Islet of Langerhans (tissue), 1 donor: ENCODE measurements at regions not wholly inside any gene's neighbourhood (a gene's known extent, or its start where the extent isn't known, plus 50 kb on each side); places are given as distances from the start of the nearest gene placed in this dataset.

ENCODE experiments used
- FAIRE-seq: peaks from one replicate; lab custom pipeline; 2011; peaks lifted over from hg19 to GRCh38; lab: Jason Lieb, UNC

DNA sequence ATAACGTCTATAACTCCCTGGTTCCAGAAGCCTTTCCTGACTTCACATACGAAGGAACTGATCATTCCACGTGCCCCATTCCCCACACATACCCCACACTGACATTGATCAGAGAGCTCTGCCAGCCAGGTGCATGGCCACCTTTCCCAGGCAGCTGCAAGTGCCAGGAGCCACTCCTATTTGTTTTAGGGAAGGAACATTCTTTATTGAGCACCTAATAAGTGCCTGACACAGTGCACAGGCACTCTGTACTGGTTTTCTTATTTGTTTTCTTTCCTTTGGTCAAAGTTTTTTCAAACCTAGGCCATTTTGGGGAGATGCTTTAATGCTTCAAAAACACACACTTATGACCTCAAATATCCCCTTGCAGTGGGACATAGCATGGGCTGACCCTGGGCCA lies 50.0 kb downstream of the PITPNM2 start:
- no peak for FAIRE-seq

DNA sequence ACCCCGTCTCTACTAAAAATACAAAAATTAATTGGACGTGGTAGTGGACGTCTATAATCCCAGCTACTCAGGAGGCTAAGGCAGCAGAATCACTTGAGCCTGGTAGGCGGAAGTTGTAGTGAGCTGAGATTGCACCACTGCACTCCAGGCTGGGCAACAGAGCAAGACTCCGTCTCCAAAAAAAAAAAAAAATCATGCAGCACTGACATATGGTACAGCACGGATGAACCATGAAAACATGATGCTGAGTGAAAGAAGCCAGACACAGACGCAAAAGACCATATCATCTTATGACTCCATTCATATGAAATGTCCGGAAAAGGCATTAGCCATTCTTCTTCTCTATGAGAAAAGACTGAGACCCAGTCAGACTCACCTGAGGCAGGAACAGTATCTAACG lies 50.4 kb downstream of the PITPNM2 start:
- no peak for FAIRE-seq

DNA sequence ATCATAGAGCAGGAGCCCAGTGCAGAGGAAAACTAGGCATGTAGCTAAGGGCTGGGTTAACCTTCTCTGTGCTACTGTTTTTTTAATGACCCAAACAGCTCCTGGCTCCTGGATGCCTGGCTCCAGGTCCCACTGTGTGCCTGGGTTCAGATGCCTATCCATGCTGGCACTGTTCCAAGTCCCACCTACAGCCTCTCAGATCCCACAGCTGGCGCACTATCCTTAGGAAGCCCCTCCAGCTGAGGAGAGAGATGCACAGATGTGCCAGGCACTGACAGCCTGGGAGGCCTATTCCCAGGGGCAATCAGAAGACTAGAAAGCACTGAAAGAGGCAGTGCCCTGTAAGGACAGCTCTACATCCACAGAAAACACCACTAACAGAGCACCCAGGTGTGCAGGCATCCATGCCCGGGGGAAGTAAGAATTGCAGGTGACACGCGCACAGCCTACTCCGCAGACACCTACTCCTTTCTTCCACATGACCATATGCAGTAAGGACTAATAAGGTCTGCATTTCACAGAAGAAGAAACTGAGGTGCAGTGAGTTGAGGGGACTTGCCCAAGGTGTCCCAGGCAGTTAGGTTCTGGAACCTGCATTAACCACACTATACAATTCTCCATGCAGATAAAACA lies 51.2 kb downstream of the PITPNM2 start:
- no peak for FAIRE-seq

DNA sequence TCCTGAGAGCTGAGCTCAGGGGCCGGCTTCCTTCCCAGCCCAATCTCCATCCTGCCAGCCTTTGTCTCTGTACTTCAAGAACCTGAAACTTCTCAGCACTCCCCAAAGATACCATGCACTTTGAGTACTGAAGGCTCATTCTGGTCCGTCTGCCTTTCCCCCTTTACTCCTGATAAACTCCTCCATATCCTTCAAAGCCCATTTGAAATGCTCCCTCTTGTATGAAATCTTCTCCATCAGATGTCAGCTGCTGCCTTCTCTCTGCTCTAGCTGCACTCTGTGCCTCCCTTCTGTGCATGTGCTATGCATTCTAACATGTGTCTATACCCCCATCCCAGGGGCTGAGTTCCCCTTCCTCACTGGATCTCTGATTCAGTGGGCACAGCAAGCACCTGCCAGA lies 52.1 kb downstream of the PITPNM2 start:
- no peak for FAIRE-seq

DNA sequence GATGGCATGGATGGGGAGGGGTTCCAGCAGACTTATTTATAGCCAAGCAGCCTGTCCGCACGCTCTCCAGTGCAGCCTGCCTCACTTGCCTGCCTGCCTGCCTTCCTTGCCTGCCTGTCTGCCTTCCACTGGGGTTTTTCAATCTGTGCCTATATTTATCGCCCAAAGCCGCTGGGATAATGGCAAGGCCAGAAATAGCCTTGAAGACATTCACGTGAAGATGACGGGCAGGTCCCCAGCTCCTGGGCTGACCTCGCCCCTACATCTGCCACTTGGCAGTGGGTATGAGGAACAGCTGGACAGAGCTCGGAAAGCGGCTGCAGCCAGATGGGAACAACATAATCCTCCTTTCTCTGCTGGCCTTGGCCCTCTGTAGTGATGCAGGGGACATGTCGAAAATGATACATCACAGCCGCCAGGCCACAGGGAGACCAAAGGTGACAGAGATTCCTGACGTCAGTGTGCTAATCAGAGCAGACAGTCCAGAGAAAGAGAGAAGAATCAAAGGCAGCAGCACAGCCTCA lies 53.3 kb downstream of the PITPNM2 start:
- FAIRE-seq = no peak

DNA sequence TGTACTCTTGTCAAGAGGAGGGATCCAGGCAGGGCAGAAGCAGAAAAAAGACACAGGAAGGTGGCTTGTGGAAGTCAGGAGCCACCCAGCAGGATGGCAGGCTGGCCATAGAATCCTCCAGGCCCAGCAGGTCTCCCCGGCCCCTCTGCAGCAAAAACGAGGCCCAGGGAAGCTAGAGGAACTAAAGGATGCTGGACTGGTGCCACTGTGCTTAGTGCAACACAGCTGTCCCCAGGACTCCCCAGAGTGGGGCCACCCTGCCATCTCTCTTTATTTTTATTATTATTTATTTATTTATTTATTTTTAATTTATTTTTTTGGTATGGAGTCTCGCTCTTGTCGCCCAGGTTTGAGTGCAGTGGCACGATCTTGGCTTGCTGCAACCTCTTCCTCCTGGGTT lies 54.1 kb downstream of the PITPNM2 start:
- no peak for FAIRE-seq

DNA sequence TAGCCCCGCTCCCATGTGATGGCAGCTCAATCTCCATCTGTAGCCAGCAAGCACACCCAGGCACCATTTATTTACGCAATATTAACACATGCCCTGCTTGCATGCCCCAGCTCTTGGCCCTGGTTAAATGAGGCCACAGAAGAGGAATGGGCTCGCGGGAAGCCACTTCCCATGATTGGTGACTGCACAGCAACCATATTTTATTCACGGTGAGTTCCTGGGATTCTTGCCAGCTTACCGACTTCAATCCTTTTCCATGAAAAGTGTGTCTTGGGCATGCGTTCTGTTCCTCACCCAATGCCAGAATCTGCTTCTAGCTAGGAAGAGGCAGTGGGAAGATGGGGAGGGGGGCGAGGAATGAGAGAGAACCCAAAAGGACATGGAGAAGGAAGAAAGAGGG lies 54.7 kb downstream of the PITPNM2 start:
- FAIRE-seq = no peak

DNA sequence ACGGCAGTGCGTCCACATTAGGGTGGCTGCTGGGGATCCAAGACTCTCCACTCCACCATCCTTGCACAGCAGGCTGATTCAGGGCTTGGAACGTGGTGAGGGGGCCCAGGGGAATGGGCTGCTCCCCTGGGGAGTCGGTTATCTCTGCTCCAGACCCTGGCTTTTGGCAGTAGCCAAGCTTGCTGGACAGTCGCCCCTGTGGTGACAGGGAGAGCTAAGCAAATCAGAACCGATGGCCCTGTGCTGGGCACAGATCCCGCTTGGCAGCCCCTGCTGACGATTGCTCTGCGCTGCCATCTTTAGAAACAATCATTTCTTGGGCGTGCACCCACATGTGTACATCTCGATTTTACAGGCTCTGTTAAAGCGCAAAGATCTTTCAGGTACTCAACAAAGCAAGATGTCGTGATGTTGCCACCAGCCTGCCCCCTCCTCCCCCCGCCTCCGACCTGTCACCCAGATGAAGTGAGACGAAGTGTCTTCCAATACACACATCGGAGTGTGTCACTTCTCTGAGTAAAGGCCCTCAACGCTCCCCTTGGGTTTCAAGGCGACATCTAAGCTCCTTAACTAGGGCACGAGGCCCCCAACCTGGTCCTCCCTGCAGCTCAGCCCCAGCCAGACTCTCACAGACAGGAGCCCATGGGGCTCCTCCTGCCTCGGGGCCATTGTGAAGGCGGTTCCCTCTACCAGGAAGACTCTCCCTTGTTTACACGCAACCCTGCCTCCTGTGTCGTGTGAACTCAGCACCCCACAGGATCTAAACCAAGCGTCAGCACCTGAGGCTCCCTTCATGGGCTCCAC lies 55.6 kb downstream of the PITPNM2 start:
- no peak for FAIRE-seq

DNA sequence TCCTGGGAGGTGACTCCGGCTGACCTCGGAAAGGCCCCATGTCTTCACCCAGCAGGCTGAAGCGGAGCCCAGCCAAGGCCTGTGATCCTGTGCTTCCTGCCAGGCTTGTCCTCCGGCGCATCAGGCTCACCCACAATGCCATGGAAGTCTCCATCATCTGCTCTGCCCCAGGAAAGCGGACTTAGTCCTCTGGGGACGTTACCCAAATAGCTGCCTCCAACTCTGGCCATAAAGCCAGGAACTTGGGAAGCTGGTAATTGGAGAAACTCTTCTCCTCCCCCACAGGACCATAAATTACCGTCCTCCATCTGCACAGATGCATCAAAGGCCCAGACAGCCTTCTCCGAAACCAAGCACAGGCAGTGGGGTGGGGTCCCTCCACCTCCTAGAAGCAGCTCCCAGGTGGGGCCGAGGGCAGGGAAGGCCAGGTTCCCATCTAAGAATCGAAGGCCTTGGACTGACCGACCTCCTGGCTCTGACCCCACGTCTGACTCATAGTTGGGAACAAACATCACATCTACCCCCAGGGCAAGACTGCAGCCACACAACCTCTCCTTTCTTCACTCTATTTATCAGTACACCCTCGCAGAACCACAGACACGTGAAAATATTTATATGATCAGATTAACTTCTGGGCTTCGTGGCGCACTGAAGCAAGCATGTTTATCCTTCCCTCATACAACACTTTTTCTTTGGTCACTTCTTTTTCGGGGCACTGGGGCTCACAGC lies 56.4 kb downstream of the PITPNM2 start:
- no peak for FAIRE-seq

DNA sequence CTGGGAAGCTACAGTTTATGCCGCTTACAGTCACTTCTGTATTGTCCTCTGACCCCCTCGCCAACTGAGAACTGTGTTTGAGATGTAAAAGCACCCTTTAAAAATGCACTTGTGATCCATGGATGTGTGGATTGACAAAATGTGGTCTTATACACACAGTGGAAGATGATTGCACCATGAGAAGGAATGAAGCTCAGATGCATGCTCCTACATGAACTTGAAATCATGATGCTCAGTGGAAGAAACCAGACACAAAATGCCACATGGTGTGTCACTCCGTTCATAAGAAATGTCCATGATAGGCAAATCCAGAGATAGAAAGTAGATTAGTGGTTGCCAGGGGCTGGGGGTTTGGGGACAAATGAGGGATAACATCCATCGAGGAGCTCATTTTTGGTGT lies 58.0 kb downstream of the PITPNM2 start:
- no peak for FAIRE-seq

DNA sequence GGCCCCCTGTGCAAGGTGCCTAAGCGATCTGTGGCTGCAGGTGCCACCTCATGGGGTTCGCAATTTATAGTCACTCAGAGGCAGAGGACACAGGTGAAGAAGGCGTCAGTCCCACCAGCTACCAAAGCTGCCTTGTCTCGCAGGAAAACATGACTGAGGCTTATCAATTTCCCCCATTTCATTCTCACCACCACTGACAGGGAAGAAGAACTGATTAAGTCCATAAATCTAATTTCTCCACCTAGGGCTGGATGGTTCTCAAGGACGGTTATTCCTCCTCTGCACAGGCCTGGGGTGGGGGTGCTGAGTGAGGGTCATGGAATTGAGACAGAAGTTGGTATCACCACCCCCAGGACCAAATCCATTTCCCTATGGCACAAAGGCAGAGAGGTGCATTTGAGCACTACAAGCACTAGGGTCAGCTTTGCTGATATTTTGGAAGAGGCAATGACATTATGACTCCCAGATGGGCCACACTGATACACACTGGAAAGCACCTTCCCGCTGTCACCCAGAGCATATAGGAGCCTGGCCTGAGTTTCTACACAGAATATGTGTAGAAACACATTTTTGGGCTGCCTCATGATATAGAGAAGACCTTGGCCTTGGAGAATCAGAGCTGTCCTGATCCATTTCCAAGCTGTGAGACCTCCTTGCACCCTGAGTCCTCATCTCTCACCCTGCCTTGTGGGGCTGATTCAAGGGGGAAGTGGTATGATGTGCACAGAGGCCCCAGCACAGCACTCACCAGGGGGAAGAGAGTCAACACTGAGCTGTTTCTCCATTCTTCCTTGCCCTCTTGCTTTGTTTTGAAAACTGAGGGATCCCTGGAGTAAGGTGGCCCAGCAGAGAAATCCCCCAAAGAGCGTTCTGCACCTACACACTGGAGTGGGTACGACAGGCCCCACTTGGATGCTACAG lies 59.4 kb downstream of the PITPNM2 start:
- FAIRE-seq = no peak

DNA sequence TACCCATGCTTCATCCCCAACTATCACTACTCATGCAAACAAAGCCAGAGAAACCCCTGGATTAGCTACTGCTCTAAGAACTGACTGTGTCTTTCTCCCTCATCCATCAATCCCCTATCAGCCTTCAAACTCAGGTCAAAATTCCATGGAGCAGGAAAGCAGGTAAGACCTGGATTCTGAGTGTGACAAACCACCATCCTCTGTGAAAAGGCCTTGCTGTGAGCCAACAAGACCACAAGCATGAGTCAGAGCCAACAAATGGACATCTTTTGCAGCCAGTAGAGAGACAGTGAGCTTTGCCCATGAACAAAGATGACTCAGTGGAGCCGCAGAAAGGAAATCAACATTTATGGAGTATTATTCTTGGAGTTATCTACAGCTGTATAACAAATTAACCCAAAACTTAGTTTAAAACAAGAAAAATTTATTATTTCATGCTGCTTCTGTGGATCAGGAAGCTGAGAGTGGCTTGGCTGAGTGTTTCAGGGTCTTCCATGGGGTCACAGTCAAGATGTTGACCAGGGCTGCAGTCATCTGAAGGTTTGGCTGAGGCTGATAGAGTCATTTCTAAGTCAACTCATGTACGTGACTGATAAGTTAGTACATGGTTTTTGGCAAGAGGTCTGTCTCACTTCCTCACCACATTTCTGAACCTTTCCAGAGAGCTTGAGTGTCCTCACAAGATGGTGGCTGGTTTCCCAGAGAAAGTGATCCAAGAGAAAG lies 61.1 kb downstream of the PITPNM2 start:
- FAIRE-seq = no peak

DNA sequence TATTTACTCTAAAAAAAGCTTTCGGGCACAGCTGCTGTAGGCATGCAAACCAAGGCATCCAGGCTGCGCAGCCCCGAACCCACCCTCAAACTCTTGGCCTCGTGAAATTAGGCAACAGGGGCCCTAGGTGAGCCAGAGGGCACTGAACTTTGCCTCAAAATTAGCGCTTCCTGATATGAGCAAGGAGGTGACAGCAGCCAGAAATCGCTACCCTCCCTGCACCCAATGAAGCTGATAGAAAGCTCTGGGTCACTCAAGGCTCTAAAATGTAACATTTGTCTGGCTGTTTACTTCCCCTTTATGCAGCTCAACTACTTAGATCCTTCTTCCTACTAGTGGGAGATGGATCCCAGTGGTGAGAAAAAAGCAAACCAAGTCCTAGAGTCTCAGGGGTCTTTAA lies 61.8 kb downstream of the PITPNM2 start:
- FAIRE-seq = no peak

DNA sequence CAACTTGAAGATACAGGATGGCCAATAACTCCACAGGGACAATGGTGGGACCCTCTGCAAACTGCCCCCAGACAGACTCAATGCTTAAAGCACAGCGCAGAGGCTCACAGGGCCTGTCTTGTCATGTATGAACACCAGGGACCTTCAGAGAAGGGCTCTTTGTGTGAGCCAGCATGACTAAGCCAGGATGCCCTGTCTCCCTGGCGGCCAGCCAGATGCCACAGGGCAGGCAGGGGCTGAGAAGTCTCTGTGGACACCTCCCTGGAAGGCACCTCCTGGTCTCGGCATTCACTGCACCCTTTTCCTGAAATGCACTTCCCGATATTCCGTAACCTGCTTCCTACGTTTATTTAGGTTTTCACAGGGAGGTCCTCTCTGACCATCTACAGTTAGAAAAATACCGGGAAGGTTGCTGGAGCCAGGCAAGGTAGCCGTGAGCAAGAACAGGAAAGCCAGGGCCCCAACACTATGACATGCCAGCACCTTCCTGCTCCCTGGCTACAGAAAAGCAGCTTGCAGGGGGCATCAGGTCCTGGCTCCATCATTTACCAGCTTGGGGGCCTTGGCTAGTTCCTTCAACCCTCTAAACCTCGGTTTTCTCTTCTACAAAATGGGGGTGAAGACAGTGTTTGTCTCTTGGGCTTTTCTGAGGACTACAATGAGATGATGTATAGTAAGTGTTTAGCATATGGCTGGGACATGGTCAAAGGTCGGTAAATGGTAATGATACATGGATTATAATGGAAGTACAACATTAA lies 65.0 kb downstream of the PITPNM2 start:
- no peak for FAIRE-seq

DNA sequence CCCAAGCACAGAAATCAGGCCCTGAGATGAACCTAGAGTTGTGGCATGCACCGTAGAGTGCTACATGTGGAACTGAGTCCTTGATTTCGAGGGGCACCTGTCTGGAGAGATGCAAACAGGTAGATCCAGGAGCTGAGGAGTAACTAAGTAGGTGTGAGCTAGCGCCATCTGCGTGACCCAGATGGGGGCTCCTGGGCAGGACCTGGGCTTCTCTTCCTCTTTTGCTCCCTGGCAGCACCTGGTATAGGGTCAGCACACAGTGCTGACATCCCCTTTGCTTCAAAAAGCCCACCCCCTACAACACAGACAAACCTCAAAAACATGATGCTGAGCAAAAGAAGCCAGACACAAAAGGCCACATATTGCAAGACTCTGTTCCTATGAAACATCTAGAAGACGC lies 65.8 kb downstream of the PITPNM2 start:
- no peak for FAIRE-seq

DNA sequence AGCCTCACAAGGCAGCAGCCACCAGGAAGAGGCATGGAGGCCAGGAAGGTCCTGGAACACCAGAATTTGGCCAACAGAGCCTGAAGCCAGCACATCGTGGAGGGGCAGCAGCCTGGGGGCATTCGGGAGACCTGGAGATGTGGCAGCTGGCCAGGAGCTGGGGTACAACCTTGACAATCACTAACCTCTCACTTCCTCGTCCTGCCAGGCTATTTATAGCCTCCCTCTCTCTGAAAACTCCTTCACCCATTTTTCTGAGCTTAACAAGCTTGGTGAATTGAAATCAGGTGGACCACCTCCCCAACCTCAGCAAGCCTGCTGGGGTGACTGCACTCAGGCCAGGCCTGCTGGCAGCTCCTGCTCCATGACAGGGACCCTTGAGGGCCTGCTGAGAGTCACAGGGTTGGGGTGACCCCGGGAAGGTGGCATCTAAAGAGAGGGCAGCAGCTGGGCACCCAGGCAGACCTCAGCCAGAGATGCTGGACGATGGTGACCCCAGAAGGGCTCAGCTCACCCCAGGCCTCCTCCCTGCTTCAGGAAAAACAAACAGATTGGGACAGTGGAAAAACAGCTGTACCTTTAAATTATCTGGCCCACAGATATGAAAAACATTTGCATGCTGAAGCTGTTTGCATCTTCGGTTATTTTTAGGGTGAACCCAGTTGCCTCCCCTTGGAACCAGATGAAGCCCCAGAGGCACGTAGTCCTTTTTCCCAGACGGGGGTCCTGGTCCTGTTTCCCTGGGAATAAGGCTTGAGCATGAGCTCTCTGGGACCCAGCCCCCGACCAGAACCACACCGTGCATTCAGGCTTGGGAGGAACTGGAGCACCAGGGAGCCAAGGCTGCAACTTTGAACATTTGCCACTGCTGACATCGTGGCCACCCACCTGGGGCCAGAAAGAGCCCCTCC lies 67.0 kb downstream of the PITPNM2 start:
- FAIRE-seq = no peak

DNA sequence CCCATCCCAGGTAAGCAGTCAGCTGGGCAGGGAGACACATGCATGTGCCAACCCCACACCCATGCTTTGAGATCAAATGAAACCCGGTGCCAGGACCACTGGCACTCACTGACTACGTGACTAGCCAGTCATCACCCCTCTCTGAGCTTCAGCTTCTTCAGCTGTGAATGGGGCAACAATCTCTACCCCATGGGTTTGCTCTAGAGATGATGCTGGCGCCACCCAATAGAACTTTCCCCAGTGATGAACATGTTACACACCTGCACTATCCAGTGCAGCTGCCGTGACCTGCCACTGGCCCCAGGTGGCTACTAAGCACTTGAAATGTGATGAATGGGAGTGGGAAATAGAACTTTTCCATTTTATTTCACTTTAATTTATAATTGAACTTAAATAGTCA lies 70.3 kb downstream of the PITPNM2 start:
- no peak for FAIRE-seq

DNA sequence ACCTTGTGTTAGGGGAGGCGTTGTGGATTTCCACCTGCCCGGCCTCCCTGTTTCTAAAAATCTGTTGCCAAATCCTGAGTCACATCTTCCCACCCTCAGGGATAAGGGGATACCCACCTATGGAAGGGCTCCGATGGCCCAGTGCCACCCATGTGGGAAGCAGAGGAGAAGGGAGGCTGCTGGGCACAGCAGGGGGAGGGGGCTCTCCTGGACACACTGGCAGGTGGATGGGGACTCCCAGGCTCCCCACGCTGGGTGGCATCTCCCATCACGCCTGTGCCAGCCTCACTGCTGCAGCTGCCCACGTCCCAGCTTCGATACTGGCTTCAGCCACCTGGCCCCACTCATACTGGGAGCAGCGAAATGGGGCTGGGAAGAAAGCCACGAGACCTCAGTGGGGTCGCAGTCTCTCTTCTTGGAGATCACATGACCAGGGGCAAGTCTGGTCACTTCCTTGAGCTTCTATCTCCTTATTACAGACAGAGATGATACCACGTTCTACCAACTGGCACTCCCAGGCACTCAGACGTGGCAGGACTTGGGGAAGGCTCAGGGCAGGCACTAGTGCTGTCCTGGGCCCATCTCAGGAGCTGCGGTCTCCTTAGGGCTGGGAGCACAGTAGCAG lies 72.2 kb downstream of the PITPNM2 start:
- FAIRE-seq = no peak

DNA sequence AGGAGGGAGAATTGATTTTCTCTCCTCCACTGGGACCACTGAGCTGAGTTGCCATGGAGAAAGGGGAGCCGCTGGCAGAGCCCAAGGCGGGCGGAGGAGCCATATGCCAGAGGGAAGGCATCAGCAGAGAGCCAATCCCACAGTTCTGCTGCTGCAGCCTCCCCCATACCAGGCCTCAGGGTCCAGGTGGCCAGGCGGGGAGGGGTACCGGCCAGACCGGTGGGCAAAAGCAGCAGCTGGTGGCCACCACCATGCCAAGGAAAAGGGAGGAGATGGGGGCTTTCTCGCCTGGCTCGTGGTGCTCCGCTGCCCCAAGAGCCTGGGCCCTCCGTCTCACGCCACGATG lies 72.8 kb downstream of the PITPNM2 start:
- FAIRE-seq = no peak
